ENCODE measurements at regions not wholly inside any gene's neighbourhood (a gene's known extent, or its start where the extent isn't known, plus 50 kb on each side); places are given as distances from the start of the nearest gene placed in this dataset.

DNA sequence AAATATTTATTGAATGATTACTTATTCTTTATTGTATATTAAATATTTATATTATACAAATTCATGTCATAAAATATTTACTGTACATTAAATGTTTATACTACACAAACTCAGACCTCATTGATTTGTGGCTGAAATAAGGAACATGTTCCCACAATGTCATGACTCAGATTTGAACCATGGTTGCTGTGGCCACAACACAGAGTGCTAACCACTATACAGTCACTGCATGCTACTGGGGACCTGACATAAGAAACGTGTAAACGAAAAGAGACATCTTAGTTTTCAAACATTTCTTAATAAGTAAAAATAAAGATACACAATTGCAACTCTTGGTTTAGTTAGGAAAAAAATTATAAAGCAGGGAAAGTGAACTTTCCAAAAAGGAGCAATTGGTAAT is 99.1 kb upstream of the AGTR1 start:
- peaks cover 44% of the 10 kb centered on the region for H3K27me3 Mint-ChIP-seq (ENCODE audit: insufficient read depth, unreplicated experiment)
- no TSS peak for BruUV-seq (replicated peaks)
- no peaks in the 10 kb centered on the region for H3K4me1 Mint-ChIP-seq (ENCODE audit: insufficient read depth, unreplicated experiment)
- intact Hi-C loops (cut with micrococcal nuclease) = no loop called here
- no peaks in the 10 kb centered on the region for H3K36me3 Mint-ChIP-seq (ENCODE audit: insufficient read depth, unreplicated experiment)
- DNase-seq (ENCODE audit: unreplicated experiment) = no peak
- CTCF ChIA-PET = no interaction called here
- POLR2A ChIA-PET = no interaction called here
- no peaks in the 10 kb centered on the region for H3K9me3 Mint-ChIP-seq (ENCODE audit: unreplicated experiment)
- TF ChIP-seq, protein P1, sequence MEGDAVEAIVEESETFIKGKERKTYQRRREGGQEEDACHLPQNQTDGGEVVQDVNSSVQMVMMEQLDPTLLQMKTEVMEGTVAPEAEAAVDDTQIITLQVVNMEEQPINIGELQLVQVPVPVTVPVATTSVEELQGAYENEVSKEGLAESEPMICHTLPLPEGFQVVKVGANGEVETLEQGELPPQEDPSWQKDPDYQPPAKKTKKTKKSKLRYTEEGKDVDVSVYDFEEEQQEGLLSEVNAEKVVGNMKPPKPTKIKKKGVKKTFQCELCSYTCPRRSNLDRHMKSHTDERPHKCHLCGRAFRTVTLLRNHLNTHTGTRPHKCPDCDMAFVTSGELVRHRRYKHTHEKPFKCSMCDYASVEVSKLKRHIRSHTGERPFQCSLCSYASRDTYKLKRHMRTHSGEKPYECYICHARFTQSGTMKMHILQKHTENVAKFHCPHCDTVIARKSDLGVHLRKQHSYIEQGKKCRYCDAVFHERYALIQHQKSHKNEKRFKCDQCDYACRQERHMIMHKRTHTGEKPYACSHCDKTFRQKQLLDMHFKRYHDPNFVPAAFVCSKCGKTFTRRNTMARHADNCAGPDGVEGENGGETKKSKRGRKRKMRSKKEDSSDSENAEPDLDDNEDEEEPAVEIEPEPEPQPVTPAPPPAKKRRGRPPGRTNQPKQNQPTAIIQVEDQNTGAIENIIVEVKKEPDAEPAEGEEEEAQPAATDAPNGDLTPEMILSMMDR (IDR thresholded peaks at IDR 0.05; ENCODE audit: unreplicated experiment) = no peak
- H3K27ac Mint-ChIP-seq (ENCODE audit: low read depth, unreplicated experiment) = no peak overlapping the region
- H3K4me3 Mint-ChIP-seq (ENCODE audit: unreplicated experiment) = no peak overlapping the region

DNA sequence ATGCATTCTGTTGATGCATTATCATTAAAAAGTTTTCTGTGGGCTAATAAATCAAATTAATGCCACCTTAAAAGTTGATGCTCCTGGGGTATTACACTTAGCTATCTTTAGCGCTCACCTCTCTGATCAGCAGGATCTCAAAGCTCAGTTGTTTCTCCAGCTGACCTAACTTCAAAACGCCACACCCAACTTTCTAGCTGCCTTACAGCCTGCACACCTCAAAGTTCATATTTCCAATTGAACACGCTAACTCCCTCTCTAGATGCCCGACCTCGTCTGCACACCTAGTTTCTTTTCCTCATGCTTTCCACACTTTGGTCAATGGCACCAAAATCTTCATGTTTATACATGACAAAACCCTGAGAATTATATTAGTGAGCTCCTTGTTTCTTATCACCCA is 98.2 kb upstream of the AGTR1 start:
- H3K27ac Mint-ChIP-seq (ENCODE audit: low read depth, unreplicated experiment) = no peak overlapping the region
- CTCF ChIA-PET = no interaction called here
- peaks cover 44% of the 10 kb centered on the region for H3K27me3 Mint-ChIP-seq (ENCODE audit: insufficient read depth, unreplicated experiment)
- no peaks in the 10 kb centered on the region for H3K36me3 Mint-ChIP-seq (ENCODE audit: insufficient read depth, unreplicated experiment)
- intact Hi-C loops (cut with micrococcal nuclease) = no loop called here
- no peaks in the 10 kb centered on the region for H3K4me1 Mint-ChIP-seq (ENCODE audit: insufficient read depth, unreplicated experiment)
- no peak for DNase-seq (ENCODE audit: unreplicated experiment)
- POLR2A ChIA-PET = no interaction called here
- no peaks in the 10 kb centered on the region for H3K9me3 Mint-ChIP-seq (ENCODE audit: unreplicated experiment)
- BruUV-seq (replicated peaks) = no TSS peak
- H3K4me3 Mint-ChIP-seq (ENCODE audit: unreplicated experiment) = no peak overlapping the region
- TF ChIP-seq, protein P1 (IDR thresholded peaks at IDR 0.05; ENCODE audit: unreplicated experiment) = no peak

DNA sequence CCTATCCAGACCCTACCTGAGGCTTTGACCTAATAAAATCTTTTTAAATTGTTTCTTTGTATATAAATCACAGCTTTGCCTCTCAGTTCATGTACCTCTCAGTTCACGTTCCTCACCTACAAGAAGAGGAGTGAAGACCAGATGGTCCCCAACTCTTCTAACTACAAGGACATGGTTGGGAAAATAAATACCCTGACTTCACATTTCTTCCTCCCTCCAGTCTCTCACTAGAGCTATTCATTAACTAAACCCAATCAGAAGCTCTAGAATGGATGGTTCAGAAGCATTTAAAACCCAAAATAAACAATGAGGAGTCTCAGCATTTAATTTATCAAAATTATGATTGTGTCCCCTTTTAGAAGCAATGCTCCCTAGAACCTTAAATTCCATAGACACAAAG is 97.3 kb upstream of the AGTR1 start:
- Mint-ChIP-seq H3K4me1 (ENCODE audit: insufficient read depth, unreplicated experiment) (no peaks in the 10 kb centered on the region), H3K27ac (ENCODE audit: low read depth, unreplicated experiment) (no peak overlapping the region), H3K27me3 (ENCODE audit: insufficient read depth, unreplicated experiment) (peaks cover 44% of the 10 kb centered on the region), H3K4me3 (ENCODE audit: unreplicated experiment) (no peak overlapping the region), H3K36me3 (ENCODE audit: insufficient read depth, unreplicated experiment) (no peaks in the 10 kb centered on the region), H3K9me3 (ENCODE audit: unreplicated experiment) (no peaks in the 10 kb centered on the region)
- intact Hi-C loops (cut with micrococcal nuclease) = no loop called here
- no TSS peak for BruUV-seq (replicated peaks)
- TF ChIP-seq, protein P1 (IDR thresholded peaks at IDR 0.05; ENCODE audit: unreplicated experiment) = no peak
- DNase-seq (ENCODE audit: unreplicated experiment) = no peak
- CTCF ChIA-PET = interaction anchor here (1.0 kb wide), 1 partner anchor 10 kb away, joined by 4 read pairs; no protein-coding TSS in a partner anchor
- POLR2A ChIA-PET = no interaction called here

DNA sequence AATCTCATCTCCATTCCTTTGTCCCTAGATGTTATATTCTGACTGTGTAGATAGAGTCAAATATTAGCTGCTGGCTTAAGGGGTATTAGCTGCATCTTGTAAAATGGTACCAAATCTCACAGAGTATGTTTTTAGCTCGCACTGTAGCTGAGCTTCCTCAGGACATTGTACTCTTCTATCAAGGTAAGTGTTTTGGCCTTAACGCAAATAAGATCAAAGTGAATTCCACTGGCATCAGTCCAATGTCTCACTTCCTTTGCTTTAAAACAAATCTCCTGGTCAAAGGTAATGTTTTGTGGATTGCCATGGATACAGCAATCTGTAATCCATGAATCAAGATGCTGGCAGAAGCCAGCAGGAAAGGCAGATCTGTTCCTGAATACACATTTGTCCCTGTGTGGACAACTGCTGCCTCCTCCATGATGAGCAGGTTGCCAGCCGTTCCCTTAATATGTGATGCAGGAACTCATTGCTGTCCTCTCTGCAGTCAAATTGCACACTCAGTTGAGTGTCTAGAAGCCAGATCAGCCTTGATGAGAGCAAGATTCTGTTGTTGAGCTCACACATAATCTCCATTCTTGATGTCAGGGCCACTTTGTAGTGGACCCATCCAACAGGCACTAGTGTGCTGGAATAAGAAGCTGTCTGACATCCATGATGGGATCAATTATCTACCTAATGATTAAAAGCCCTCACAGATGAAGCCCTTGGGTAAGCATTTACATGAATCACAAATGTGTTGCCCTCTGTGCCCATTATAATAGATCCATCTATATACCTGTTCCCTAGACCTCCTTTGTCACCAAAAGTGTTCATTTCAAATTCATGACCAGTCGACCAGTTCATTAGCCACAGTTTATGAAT is 96.6 kb upstream of the AGTR1 start:
- CTCF ChIA-PET = interaction anchor here (1.0 kb wide), 1 partner anchor 9 kb away, joined by 4 read pairs; no protein-coding TSS in a partner anchor
- H3K27me3 Mint-ChIP-seq (ENCODE audit: insufficient read depth, unreplicated experiment) = peaks cover 48% of the 10 kb centered on the region
- intact Hi-C loops (cut with micrococcal nuclease) = no loop called here
- peak; percentile 5 for DNase-seq (ENCODE audit: unreplicated experiment)
- no peak overlapping the region for H3K4me3 Mint-ChIP-seq (ENCODE audit: unreplicated experiment)
- H3K27ac Mint-ChIP-seq (ENCODE audit: low read depth, unreplicated experiment) = no peak overlapping the region
- TF ChIP-seq, protein P1 (IDR thresholded peaks at IDR 0.05; ENCODE audit: unreplicated experiment) = no peak
- no TSS peak for BruUV-seq (replicated peaks)
- no peaks in the 10 kb centered on the region for H3K9me3 Mint-ChIP-seq (ENCODE audit: unreplicated experiment)
- POLR2A ChIA-PET = no interaction called here
- H3K36me3 Mint-ChIP-seq (ENCODE audit: insufficient read depth, unreplicated experiment) = no peaks in the 10 kb centered on the region
- no peaks in the 10 kb centered on the region for H3K4me1 Mint-ChIP-seq (ENCODE audit: insufficient read depth, unreplicated experiment)
